T-helper 17 cell (primary cell): ENCODE measurements at regions not wholly inside any gene's neighbourhood (a gene's known extent, or its start where the extent isn't known, plus 50 kb on each side); places are given as distances from the start of the nearest gene placed in this dataset.

Experiments used
- ATAC-seq: fragments of 150-1000 bp; cut with Tn5 transposase; 2 replicates; pipeline ENCODE4 v1.10.0; 2021; ENCODE audit warnings: mild to moderate bottlenecking, moderate library complexity
- DNase-seq, 3 donors: peaks; one replicate each; pipeline versions ENCODE4 v3.0.0 to v3.0.0-alpha.2; 2020 to 2021
- H3K9me3 ChIP-seq: one replicate; pipeline ENCODE4 v1.7.0; 2013; ENCODE audit warnings: low read length, mild to moderate bottlenecking; ENCODE audit not compliant: control insufficient read depth, poor library complexity, severe bottlenecking
- H3K27ac Mint-ChIP-seq: one replicate; pipeline ENCODE4 v1.8.0; 2022; ENCODE audit warnings: mild to moderate bottlenecking, moderate library complexity, mixed read lengths
- H3K27me3 Mint-ChIP-seq: one replicate; pipeline ENCODE4 v1.8.0; 2022; ENCODE audit warnings: mixed read lengths
- H3K36me3 Mint-ChIP-seq: one replicate; pipeline ENCODE4 v1.8.0; 2022; ENCODE audit warnings: low read depth, mixed read lengths
- H3K4me1 Mint-ChIP-seq: one replicate; pipeline ENCODE4 v1.8.0; 2022; ENCODE audit warnings: mild to moderate bottlenecking, mixed read lengths
- H3K4me3 Mint-ChIP-seq: one replicate; pipeline ENCODE4 v1.8.0; 2022; ENCODE audit warnings: mild to moderate bottlenecking, moderate library complexity, mixed read lengths

GRCh38 chr7:68509054-68509453 is 1089.2 kb upstream of the AUTS2 start:
- Mint-ChIP-seq H3K4me3 (no peak overlapping the region), H3K36me3 (no peaks in the 10 kb centered on the region), H3K27me3 (no peaks in the 10 kb centered on the region), H3K4me1 (no peaks in the 10 kb centered on the region), H3K27ac (no peak overlapping the region)
- DNase-seq: no peak
- no peaks in the 10 kb centered on the region for H3K9me3 ChIP-seq
- ATAC-seq: no peak

- no peak for ATAC-seq
- H3K27ac Mint-ChIP-seq: no peak overlapping the region
- H3K4me1 Mint-ChIP-seq: no peaks in the 10 kb centered on the region
- DNase-seq: no peak
- no peaks in the 10 kb centered on the region for H3K27me3 Mint-ChIP-seq
- H3K9me3 ChIP-seq: no peaks in the 10 kb centered on the region
- H3K4me3 Mint-ChIP-seq: no peak overlapping the region
- H3K36me3 Mint-ChIP-seq: no peaks in the 10 kb centered on the region
Observed at GRCh38 chr7:68509603-68510002, 1088.7 kb upstream of the AUTS2 start.

GRCh38 chr7:68511281-68511680 is 1087.0 kb upstream of the AUTS2 start:
- DNase-seq (no peak), ATAC-seq (no peak)
- H3K9me3 ChIP-seq: no peaks in the 10 kb centered on the region
- Mint-ChIP-seq H3K4me3 (no peak overlapping the region), H3K4me1 (no peaks in the 10 kb centered on the region), H3K27ac (no peak overlapping the region), H3K27me3 (no peaks in the 10 kb centered on the region), H3K36me3 (no peaks in the 10 kb centered on the region)

GRCh38 chr7:68512466-68512865 is 1085.8 kb upstream of the AUTS2 start:
- DNase-seq (no peak), ATAC-seq (no peak)
- Mint-ChIP-seq H3K27ac (no peak overlapping the region), H3K4me1 (no peaks in the 10 kb centered on the region), H3K36me3 (no peaks in the 10 kb centered on the region), H3K27me3 (no peaks in the 10 kb centered on the region), H3K4me3 (no peak overlapping the region)
- no peaks in the 10 kb centered on the region for H3K9me3 ChIP-seq

- no peaks in the 10 kb centered on the region for H3K9me3 ChIP-seq
- H3K4me1 Mint-ChIP-seq: no peaks in the 10 kb centered on the region
- DNase-seq: no peak
- no peaks in the 10 kb centered on the region for H3K36me3 Mint-ChIP-seq
- no peak overlapping the region for H3K27ac Mint-ChIP-seq
- no peak overlapping the region for H3K4me3 Mint-ChIP-seq
- no peak for ATAC-seq
- H3K27me3 Mint-ChIP-seq: no peaks in the 10 kb centered on the region
Observed at GRCh38 chr7:68518060-68518459, 1080.2 kb upstream of the AUTS2 start.

- Mint-ChIP-seq H3K36me3 (no peaks in the 10 kb centered on the region), H3K27me3 (no peaks in the 10 kb centered on the region), H3K4me3 (no peak overlapping the region), H3K27ac (no peak overlapping the region), H3K4me1 (no peaks in the 10 kb centered on the region)
- H3K9me3 ChIP-seq: peaks cover 3% of the 10 kb centered on the region
- no peak for DNase-seq
- ATAC-seq: no peak
Observed at GRCh38 chr7:68524126-68524525, 1074.1 kb upstream of the AUTS2 start.

GRCh38 chr7:68529221-68529620 is 1069.1 kb upstream of the AUTS2 start:
- peaks cover 3% of the 10 kb centered on the region for H3K9me3 ChIP-seq
- no peak for ATAC-seq

GRCh38 chr7:68535266-68535665 is 1063.0 kb upstream of the AUTS2 start:
- no peaks in the 10 kb centered on the region for H3K9me3 ChIP-seq
- DNase-seq (no peak), ATAC-seq (no peak)
- Mint-ChIP-seq H3K27me3 (no peaks in the 10 kb centered on the region), H3K27ac (no peak overlapping the region), H3K36me3 (no peaks in the 10 kb centered on the region), H3K4me3 (no peak overlapping the region), H3K4me1 (no peaks in the 10 kb centered on the region)

More at GRCh38 chr7:68529221-68529620, 1069.1 kb upstream of the AUTS2 start:
- Mint-ChIP-seq H3K4me1 (no peaks in the 10 kb centered on the region), H3K27ac (no peak overlapping the region), H3K36me3 (no peaks in the 10 kb centered on the region), H3K4me3 (no peak overlapping the region), H3K27me3 (no peaks in the 10 kb centered on the region)
- DNase-seq: no peak

- no peaks in the 10 kb centered on the region for H3K36me3 Mint-ChIP-seq
- no peak overlapping the region for H3K27ac Mint-ChIP-seq
- ATAC-seq (no peak), DNase-seq (no peak)
- H3K4me1 Mint-ChIP-seq: no peaks in the 10 kb centered on the region
- H3K4me3 Mint-ChIP-seq: no peak overlapping the region
- H3K27me3 Mint-ChIP-seq: no peaks in the 10 kb centered on the region
- H3K9me3 ChIP-seq: peaks cover 4% of the 10 kb centered on the region
Observed at GRCh38 chr7:68537051-68537773, 1061.1 kb upstream of the AUTS2 start.

GRCh38 chr7:68537774-68538071 is 1060.6 kb upstream of the AUTS2 start:
- Mint-ChIP-seq H3K27ac (no peak overlapping the region), H3K36me3 (no peaks in the 10 kb centered on the region), H3K27me3 (no peaks in the 10 kb centered on the region), H3K4me1 (no peaks in the 10 kb centered on the region), H3K4me3 (no peak overlapping the region)
- peaks cover 4% of the 10 kb centered on the region for H3K9me3 ChIP-seq
- DNase-seq: no peak
- no peak for ATAC-seq

GRCh38 chr7:68542831-68543230 is 1055.4 kb upstream of the AUTS2 start:
- no peak for ATAC-seq
- H3K36me3 Mint-ChIP-seq: no peaks in the 10 kb centered on the region

GRCh38 chr7:68544851-68545250 is 1053.4 kb upstream of the AUTS2 start:
- no peaks in the 10 kb centered on the region for H3K4me1 Mint-ChIP-seq
- H3K36me3 Mint-ChIP-seq: no peaks in the 10 kb centered on the region
- H3K9me3 ChIP-seq: peaks cover 4% of the 10 kb centered on the region
- ATAC-seq (no peak), DNase-seq (no peak)
- no peak overlapping the region for H3K27ac Mint-ChIP-seq
- H3K27me3 Mint-ChIP-seq: no peaks in the 10 kb centered on the region
- H3K4me3 Mint-ChIP-seq: no peak overlapping the region

More at GRCh38 chr7:68542831-68543230, 1055.4 kb upstream of the AUTS2 start:
- peaks cover 4% of the 10 kb centered on the region for H3K9me3 ChIP-seq
- no peaks in the 10 kb centered on the region for H3K27me3 Mint-ChIP-seq
- no peaks in the 10 kb centered on the region for H3K4me1 Mint-ChIP-seq
- H3K27ac Mint-ChIP-seq: no peak overlapping the region
- DNase-seq: no peak
- H3K4me3 Mint-ChIP-seq: no peak overlapping the region

- no peak overlapping the region for H3K4me3 Mint-ChIP-seq
- no peaks in the 10 kb centered on the region for H3K27me3 Mint-ChIP-seq
- H3K9me3 ChIP-seq: no peaks in the 10 kb centered on the region
- H3K36me3 Mint-ChIP-seq: no peaks in the 10 kb centered on the region
- no peaks in the 10 kb centered on the region for H3K4me1 Mint-ChIP-seq
- no peak overlapping the region for H3K27ac Mint-ChIP-seq
- ATAC-seq: no peak
- DNase-seq: no peak
Observed at GRCh38 chr7:68547181-68547580, 1051.1 kb upstream of the AUTS2 start.

- Mint-ChIP-seq H3K36me3 (no peaks in the 10 kb centered on the region), H3K27me3 (no peaks in the 10 kb centered on the region), H3K27ac (no peak overlapping the region), H3K4me1 (no peaks in the 10 kb centered on the region), H3K4me3 (no peak overlapping the region)
- no peaks in the 10 kb centered on the region for H3K9me3 ChIP-seq
- no peak for ATAC-seq
- DNase-seq: no peak
Observed at GRCh38 chr7:68547799-68548198, 1050.5 kb upstream of the AUTS2 start.
